HepG2 (cell line): ENCODE measurements at regions not wholly inside any gene's neighbourhood (a gene's known extent, or its start where the extent isn't known, plus 50 kb on each side); places are given as distances from the start of the nearest gene placed in this dataset.

Experiments used
- ATAC-seq: fragments of 200-7000 bp; cut with Tn5 transposase; 3 replicates; pipeline ENCODE4 v1.9.1; 2020; ENCODE audit warnings: mild to moderate bottlenecking, moderate library complexity
- BruUV-seq: library from RNA; stranded (reverse); fragments of 400-500 nt; replicated peaks from 2 replicates; lab custom pipeline; 2021; lab: Mats Ljungman, UMichigan
- CTCF ChIA-PET: fragments of 300-600 bp; formaldehyde crosslinking; extraction: SDS; loops from one replicate; lab custom pipeline; 2021; ENCODE audit warnings: low total read pairs, inconsistent platforms, low intra/inter-chr PET ratio; lab: Yijun Ruan, JAX
- POLR2A ChIA-PET: fragments of 350-600 bp; sonication (Branson Sonifier 250); formaldehyde crosslinking; loops from one replicate; lab custom pipeline; 2020; ENCODE audit warnings: antibody characterized with exemption, inconsistent platforms; lab: Yijun Ruan, JAX
- DNase-seq: peaks from one replicate; pipeline ENCODE4 v3.0.0-alpha.2; 2015; ENCODE audit warnings: low spot score
- FAIRE-seq: peaks from 3 replicates; lab custom pipeline; 2011; peaks lifted over from hg19 to GRCh38; lab: Jason Lieb, UNC
- H2AFZ ChIP-seq: one replicate; pipeline ENCODE4 v1.6.1; 2011; ENCODE audit warnings: low read length, inconsistent platforms
- H3K27ac ChIP-seq: fragments of 300-600 bp; 3 replicates; pipeline ENCODE4 v1.8.0; 2011; ENCODE audit warnings: mixed run types, mild to moderate bottlenecking, mixed read lengths, low read length, inconsistent platforms; ENCODE audit not compliant: insufficient read depth; ENCODE audit errors: extremely low read length
- H3K27me3 ChIP-seq, 2 experiments: fragments of 200-600 bp in 1 of 2; 2 replicates in 1 of 2; 3 replicates in 1 of 2; pipeline versions ENCODE4 v1.6.0 to v1.8.0; 2011; ENCODE audit warnings: low read length in 2 of 2, mild to moderate bottlenecking in 2 of 2, moderate library complexity in 2 of 2, inconsistent platforms in 1 of 2; ENCODE audit not compliant: insufficient read depth in 2 of 2, control insufficient read depth in 1 of 2
- H3K36me3 ChIP-seq, 2 experiments: fragments of 200-600 bp in 1 of 2; replicated peaks in 1 of 2; 2 replicates in 1 of 2; 3 replicates in 1 of 2; pipeline versions ENCODE4 v1.5.1 to v1.8.0; 2011; ENCODE audit warnings: low read length in 2 of 2, inconsistent platforms in 1 of 2; ENCODE audit not compliant: insufficient read depth in 2 of 2, control insufficient read depth in 1 of 2
- H3K4me1 ChIP-seq: 2 replicates; pipeline ENCODE4 v1.5.1; 2012; ENCODE audit warnings: low read length, inconsistent platforms; ENCODE audit not compliant: insufficient read depth
- H3K4me2 ChIP-seq: 2 replicates; pipeline ENCODE4 v1.6.0; 2011; ENCODE audit warnings: low read depth, low read length, inconsistent platforms
- H3K4me3 ChIP-seq, 3 experiments: fragments of 200-600 bp in 1 of 3; sonication (generic), shearing (Covaris generic) in 1 of 3; replicated peaks in 1 of 3; 2 replicates each; pipeline ENCODE4 v1.5.1; 2011 to 2016; ENCODE audit warnings: low read length in 3 of 3, inconsistent platforms in 2 of 3, low read depth in 2 of 3, mild to moderate bottlenecking in 2 of 3, control low read depth in 1 of 3, mixed read lengths in 1 of 3; ENCODE audit not compliant: insufficient read depth in 1 of 3
- H3K79me2 ChIP-seq: one replicate; pipeline ENCODE4 v1.6.1; 2011; ENCODE audit warnings: low read length, inconsistent platforms; ENCODE audit not compliant: insufficient read depth
- H3K9ac ChIP-seq: 2 replicates; pipeline ENCODE4 v1.6.0; 2011; ENCODE audit warnings: mild to moderate bottlenecking, low read depth, low read length, inconsistent platforms; ENCODE audit not compliant: insufficient read depth
- H3K9me3 ChIP-seq: 2 replicates; pipeline ENCODE4 v1.5.1; 2012; ENCODE audit warnings: mild to moderate bottlenecking, low read length
- H4K20me1 ChIP-seq: 2 replicates; pipeline ENCODE4 v1.6.0; 2011; ENCODE audit warnings: inconsistent platforms, mild to moderate bottlenecking, low read length, moderate library complexity; ENCODE audit not compliant: insufficient read depth
- ETV6 ChIP-seq: sonication (generic); formaldehyde crosslinking; conservative IDR thresholded peaks from 2 replicates; pipeline ENCODE4 v1.4.0; 2020; ENCODE audit warnings: missing genetic modification reagents
- GMEB2 ChIP-seq: IDR thresholded peaks from 2 replicates; pipeline ENCODE4 v1.6.1; 2016; ENCODE audit warnings: missing biosample characterization, missing genetic modification reagents, low read depth
- HOXA9 ChIP-seq: sonication (generic); formaldehyde crosslinking; IDR thresholded peaks from 2 replicates; pipeline ENCODE4 v1.8.1; 2022; ENCODE audit warnings: missing genetic modification reagents, mild to moderate bottlenecking, moderate library complexity, borderline replicate concordance
- RFXAP ChIP-seq: sonication (generic); formaldehyde crosslinking; IDR thresholded peaks from 2 replicates; pipeline ENCODE4 v1.4.0; 2020; ENCODE audit warnings: missing genetic modification reagents, borderline replicate concordance
- SMYD3 ChIP-seq: sonication (generic); formaldehyde crosslinking; IDR thresholded peaks from 2 replicates; pipeline ENCODE4 v1.8.1; 2023; ENCODE audit warnings: mild to moderate bottlenecking, missing genetic modification reagents
- TGIF2 ChIP-seq: IDR thresholded peaks from 2 replicates; pipeline ENCODE4 v1.6.1; 2016; ENCODE audit warnings: control low read depth, missing compliant biosample characterization
- USF2 ChIP-seq, 2 experiments: sonication (generic) in 1 of 2; formaldehyde crosslinking in 1 of 2; IDR thresholded peaks; 2 replicates each; pipeline versions ENCODE4 v1.5.1 to v1.6.1; 2011 to 2020; ENCODE audit warnings: borderline replicate concordance in 1 of 2, low read depth in 1 of 2, low read length in 1 of 2, mild to moderate bottlenecking in 1 of 2, missing genetic modification reagents in 1 of 2, moderate library complexity in 1 of 2
- WGBS: methylation state at CpG from one replicate; pipeline ENCODE4 v1.1.6; 2017; ENCODE audit warnings: low lambda C conversion rate; 5-methylcytosine and 5-hydroxymethylcytosine counted together
- in situ Hi-C: cut with HindIII; loops from 2 replicates; pipeline ENCODE4 v1.10.0; 2017; ENCODE audit warnings: low pct_unique_long_range_greater_than_20kb; ENCODE audit not compliant: extremely low pct_ligation_motif_present
- intact Hi-C: fragments of 100-400 bp; cut with micrococcal nuclease; formaldehyde crosslinking; loops from one replicate; pipeline ENCODE4 v1.10.0; 2022; ENCODE audit not compliant: unreplicated experiment

GRCh38 chr7:43011879-43012278, 79.7 kb downstream of the MRPL32 start:
- H3K9me3 ChIP-seq, result no peaks in the 10 kb centered on the region
- no TSS peak for BruUV-seq
- no peak for FAIRE-seq
- 2% methylated on average over 2 of the region's 2 CpGs for WGBS
- no peak for ATAC-seq
- intact Hi-C loops (no loop called here), in situ Hi-C loops (no loop called here)
- no peaks in the 10 kb centered on the region for H3K36me3 ChIP-seq
- H3K79me2 ChIP-seq, result no peaks in the 10 kb centered on the region
- POLR2A ChIA-PET, result no interaction called here
- H3K4me2 ChIP-seq, result no peak overlapping the region
- no peak overlapping the region for H3K9ac ChIP-seq
- TF ChIP-seq TGIF2 (CRISPR knock-in tag), result no peak
- TF ChIP-seq RFXAP (CRISPR knock-in tag), result no peak
- TF ChIP-seq ETV6 (CRISPR knock-in tag), result no peak
- no peak for TF ChIP-seq USF2 (IDR thresholded peaks at IDR 0.05; ENCODE audit: low read depth, low read length)
- TF ChIP-seq USF2 (CRISPR knock-in tag; IDR thresholded peaks at IDR 0.05; ENCODE audit: borderline replicate concordance), result no peak
- TF ChIP-seq GMEB2 (CRISPR knock-in tag), result no peak
- TF ChIP-seq HOXA9, result no peak
- no peak for TF ChIP-seq SMYD3 (CRISPR knock-in tag)
- no peak overlapping the region for H3K27ac ChIP-seq
- H4K20me1 ChIP-seq, result no peaks in the 10 kb centered on the region
- DNase-seq, result no peak
- CTCF ChIA-PET, result no interaction called here
- H3K4me3 ChIP-seq, result no peak overlapping the region
- H3K4me1 ChIP-seq, result no peaks in the 10 kb centered on the region
- no peaks in the 10 kb centered on the region for H3K27me3 ChIP-seq
- H2AFZ ChIP-seq, result no peak overlapping the region
